Left ventricle myocardium inferior (tissue), 1 donor: ENCODE measurements at regions not wholly inside any gene's neighbourhood (a gene's known extent, or its start where the extent isn't known, plus 50 kb on each side); places are given as distances from the start of the nearest gene placed in this dataset.

ENCODE experiments used
- DNase-seq: peaks from one replicate; pipeline ENCODE4 v3.0.0-alpha.2; 2020
- H3K27ac ChIP-seq: fragments of 200-600 bp; replicated peaks from 2 replicates; pipeline ENCODE4 v1.8.0; 2021
- H3K27me3 ChIP-seq: fragments of 200-600 bp; 2 replicates; pipeline ENCODE4 v1.8.0; 2021; ENCODE audit warnings: low read depth
- H3K36me3 ChIP-seq: fragments of 200-600 bp; 2 replicates; pipeline ENCODE4 v1.8.0; 2021
- H3K4me1 ChIP-seq: fragments of 200-600 bp; 2 replicates; pipeline ENCODE4 v1.8.0; 2021
- H3K4me3 ChIP-seq: fragments of 200-600 bp; 2 replicates; pipeline ENCODE4 v1.8.0; 2021; ENCODE audit warnings: mild to moderate bottlenecking, moderate library complexity
- H3K9me3 ChIP-seq: fragments of 200-600 bp; replicated peaks from 2 replicates; pipeline ENCODE4 v1.8.0; 2021
- CTCF ChIP-seq: fragments of 200-600 bp; IDR thresholded peaks from 2 replicates; pipeline ENCODE4 v1.8.0; 2021; ENCODE audit warnings: antibody characterized with exemption, mild to moderate bottlenecking, borderline replicate concordance
- intact Hi-C: fragments of 100-400 bp; cut with micrococcal nuclease; formaldehyde crosslinking; loops from one replicate; pipeline ENCODE4 v1.11.0; 2022
- donor health status: DM: no; HTN: yes; CAD: no; lungs with severe emphysema.

DNA sequence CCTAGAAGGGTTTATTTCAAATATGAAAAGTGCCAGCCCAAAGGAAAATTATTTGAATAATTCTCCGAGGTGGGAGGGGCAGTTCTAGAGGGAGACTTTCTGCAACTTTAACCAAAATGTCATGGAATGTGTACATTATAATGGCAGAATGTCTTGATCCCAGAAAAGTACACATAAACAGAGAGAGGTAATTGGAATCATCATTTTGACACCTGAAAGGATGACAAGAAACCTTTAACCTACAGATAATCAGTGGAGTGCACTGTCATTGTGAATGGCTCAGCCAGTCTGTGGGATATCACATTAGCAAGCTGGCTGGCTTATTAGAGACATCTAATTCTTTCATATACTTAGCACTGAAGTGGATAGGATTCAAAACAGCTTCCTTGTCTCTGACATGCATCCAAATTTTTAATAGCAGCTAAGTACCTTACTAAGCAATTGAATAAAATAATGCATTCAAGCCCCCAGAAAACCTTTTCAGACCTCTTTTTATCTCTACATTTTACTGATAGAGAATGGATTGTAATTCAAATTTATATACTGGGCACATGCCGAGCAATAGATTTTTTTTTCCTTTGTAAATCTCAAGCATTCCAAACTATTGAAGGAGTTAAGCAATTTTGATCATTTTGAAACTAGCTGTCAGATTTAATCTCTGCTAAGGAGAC is 468.6 kb downstream of the COG6 start:
- Histone ChIP-seq H3K27ac (no peak overlapping the region), H3K36me3 (no peaks in the 10 kb centered on the region), H3K27me3 (no peaks in the 10 kb centered on the region), H3K9me3 (peaks cover 10% of the 10 kb centered on the region), H3K4me1 (peaks cover 4% of the 10 kb centered on the region), H3K4me3 (no peak overlapping the region)
- TF ChIP-seq CTCF, result no peak
- DNase-seq, result no peak
- intact Hi-C loops, result no loop called here

- H3K36me3 ChIP-seq, result no peaks in the 10 kb centered on the region
- peaks cover 4% of the 10 kb centered on the region for H3K4me1 ChIP-seq
- no peak overlapping the region for H3K4me3 ChIP-seq
- H3K27ac ChIP-seq, result no peak overlapping the region
- no peak for TF ChIP-seq CTCF
- H3K9me3 ChIP-seq, result peaks cover 6% of the 10 kb centered on the region
- DNase-seq, result no peak
- intact Hi-C loops, result no loop called here
- H3K27me3 ChIP-seq, result no peaks in the 10 kb centered on the region
Observed at GRCh38 chr13:40124633-40125015, 469.2 kb downstream of the COG6 start.

DNA sequence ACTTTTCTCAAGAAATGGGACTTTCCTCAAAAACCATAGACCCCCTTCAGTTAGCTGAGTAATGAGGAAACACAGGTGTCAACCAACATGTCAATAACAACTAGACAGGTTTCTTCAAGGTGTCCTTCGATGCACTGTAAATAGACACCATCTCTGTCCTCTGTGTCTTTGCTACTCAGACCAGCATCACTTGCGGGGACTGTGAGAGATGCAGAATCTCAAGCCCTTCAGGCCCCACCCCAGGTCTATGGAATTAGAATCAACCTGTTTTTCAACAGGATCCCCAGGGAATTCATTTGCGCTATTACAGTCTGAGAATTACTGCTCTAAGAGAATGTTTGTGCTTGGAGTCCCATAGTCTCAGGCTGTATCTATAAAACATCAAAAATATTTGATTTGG is 469.9 kb downstream of the COG6 start:
- no peak overlapping the region for H3K27ac ChIP-seq
- H3K4me3 ChIP-seq, result no peak overlapping the region
- no peak for DNase-seq
- no peaks in the 10 kb centered on the region for H3K36me3 ChIP-seq
- intact Hi-C loops, result no loop called here
- no peaks in the 10 kb centered on the region for H3K27me3 ChIP-seq
- peaks cover 4% of the 10 kb centered on the region for H3K4me1 ChIP-seq
- no peaks in the 10 kb centered on the region for H3K9me3 ChIP-seq
- TF ChIP-seq CTCF, result no peak

- Histone ChIP-seq H3K27ac (no peak overlapping the region), H3K36me3 (no peaks in the 10 kb centered on the region), H3K27me3 (no peaks in the 10 kb centered on the region), H3K4me1 (peaks cover 4% of the 10 kb centered on the region), H3K4me3 (no peak overlapping the region), H3K9me3 (no peaks in the 10 kb centered on the region)
- DNase-seq, result no peak
- TF ChIP-seq CTCF, result no peak
- intact Hi-C loops, result no loop called here
Observed at GRCh38 chr13:40126306-40127085, 471.0 kb downstream of the COG6 start.

- Histone ChIP-seq H3K9me3 (no peaks in the 10 kb centered on the region), H3K4me3 (no peak overlapping the region), H3K27ac (no peak overlapping the region), H3K4me1 (peaks cover 4% of the 10 kb centered on the region), H3K27me3 (no peaks in the 10 kb centered on the region), H3K36me3 (no peaks in the 10 kb centered on the region)
- intact Hi-C loops, result no loop called here
- no peak for TF ChIP-seq CTCF
- DNase-seq, result no peak
Observed at GRCh38 chr13:40127476-40127875, 472.0 kb downstream of the COG6 start.
